ENCODE measurements at regions not wholly inside any gene's neighbourhood (a gene's known extent, or its start where the extent isn't known, plus 50 kb on each side); places are given as distances from the start of the nearest gene placed in this dataset.

DNA sequence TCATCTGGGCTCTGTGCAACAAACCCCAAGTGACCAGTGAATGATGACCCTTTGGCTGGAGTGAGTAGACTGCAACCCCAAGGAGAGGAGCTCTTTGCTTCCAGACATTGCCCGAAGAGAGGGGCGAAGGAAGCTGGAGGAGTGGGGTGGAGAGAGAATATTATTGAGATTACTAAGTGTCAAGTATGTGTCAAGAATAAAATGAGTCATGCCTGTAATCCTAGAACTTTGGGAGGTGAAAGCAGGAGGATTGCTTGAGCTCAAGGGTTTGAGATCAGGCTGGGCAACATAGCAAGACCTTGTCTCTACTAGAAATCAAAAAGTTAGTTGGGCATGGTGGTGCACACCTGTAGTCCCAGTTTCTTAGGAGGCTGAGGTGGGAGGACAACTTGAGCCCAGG lies 142.0 kb upstream of the CCL2 start:
- DNase-seq, result no peak

DNA sequence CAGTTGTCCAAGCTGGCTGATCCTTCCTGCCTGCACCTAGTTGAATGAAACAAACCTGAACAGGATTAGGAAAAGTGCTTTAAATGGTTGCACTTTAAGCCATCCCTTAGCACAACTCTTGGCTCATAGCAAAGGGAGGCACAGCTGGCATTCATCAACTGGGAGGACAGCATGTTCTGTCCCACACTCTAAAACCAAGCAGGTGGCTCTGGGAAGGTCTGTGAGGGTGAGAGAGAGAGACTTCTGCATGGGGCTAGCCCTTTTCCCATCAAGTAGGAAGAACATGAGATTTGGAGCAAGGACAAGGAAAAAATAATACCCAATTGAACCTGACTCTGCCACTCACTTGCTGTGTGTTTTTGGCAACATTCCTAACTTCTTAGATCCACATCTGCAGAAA lies 140.9 kb upstream of the CCL2 start:
- no peak for DNase-seq

DNA sequence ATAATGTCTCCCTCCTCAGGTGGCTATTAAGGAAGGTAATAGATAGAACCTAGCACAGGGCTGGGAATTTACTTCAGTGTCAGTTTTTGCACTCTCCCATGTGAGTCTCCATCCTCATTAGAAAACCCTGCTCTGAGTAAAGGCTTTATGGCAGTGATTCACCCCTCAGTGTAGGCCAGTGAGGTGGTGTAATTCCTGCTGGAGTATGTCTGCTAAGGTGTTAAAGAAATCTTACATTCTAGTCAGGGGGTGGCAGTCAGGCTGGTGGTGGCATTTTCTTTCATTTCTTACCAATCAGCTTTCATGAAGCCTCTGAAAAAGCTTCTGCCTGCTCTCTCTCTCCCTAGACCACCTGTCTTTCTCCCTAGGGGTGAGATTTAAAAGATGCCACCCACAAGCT lies 138.8 kb upstream of the CCL2 start:
- no peak for DNase-seq

DNA sequence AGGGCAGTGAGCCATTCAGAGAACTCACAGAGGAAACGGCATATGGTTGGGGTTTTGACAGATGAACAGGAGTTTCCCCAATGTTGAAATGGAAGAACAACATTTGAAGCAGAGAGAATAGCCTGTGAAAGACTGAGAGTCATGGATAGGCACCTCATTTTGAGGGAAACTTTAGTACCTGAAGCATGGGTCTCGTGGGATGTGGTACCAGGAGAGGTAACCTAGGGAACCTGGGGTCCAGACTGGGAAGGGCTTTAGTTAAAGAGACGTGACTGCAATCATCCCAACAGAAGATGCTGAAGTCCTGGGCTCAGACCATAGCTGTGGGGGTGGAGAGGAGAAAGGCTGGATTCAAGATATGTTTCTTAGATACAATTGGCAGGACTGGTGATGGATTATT lies 137.8 kb upstream of the CCL2 start:
- DNase-seq, result no peak

DNA sequence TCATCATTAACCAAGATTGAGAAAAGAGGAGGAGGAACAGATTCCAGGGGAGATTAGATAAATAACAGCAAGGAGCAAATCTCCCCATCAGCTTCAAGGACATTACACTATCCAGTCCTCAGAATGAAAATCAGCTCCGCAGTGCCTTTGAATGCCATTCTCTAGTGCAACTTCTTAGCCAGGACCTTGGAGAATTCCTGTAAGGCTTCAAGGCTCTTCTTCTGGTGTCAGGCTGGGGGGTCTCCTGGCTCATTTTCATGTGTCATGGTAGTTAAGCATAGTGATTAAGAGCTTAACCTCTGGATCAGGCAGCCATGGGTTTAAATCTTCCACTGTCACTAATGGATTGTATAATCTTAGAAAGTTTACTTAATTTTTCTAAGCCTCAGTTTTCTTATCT lies 137.3 kb upstream of the CCL2 start:
- DNase-seq, result no peak

DNA sequence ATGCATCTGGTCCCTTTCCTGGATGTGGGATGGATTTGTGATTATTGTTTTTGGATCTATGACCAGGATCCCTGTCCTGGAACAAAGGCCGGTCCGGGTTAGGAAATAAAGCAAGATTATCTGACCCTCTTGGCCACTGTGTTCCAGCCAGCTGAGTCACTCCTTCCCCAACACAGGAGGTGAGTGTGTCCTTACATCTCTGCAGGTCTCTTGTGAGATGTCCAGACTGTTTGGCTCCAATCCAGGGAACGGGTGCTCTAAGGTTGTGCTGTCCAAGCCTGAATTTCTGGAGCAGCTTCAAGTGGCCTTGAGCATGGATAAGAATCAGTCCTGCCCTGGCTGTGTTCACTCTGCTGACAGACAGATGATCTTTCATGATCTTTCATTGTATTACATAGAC lies 136.5 kb upstream of the CCL2 start:
- no peak for DNase-seq

DNA sequence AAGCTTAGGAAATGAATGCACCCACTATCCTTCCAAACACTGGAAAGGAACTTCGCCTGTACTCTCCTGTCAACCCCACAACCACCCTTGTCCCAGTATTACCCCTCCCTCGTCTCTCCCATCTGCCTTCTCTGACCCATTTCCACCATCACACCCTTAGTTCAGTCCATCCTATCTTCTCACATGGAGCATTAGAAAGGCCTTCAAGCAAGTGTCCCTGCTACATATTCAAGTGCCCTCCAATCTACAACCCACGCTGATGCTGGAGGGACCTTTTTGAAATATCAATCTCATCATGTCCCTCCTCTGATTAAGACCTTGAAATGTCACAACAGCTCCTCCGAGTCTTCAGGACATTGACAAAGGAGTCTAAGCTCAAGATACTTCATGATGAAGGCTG lies 133.8 kb upstream of the CCL2 start:
- DNase-seq, result no peak

DNA sequence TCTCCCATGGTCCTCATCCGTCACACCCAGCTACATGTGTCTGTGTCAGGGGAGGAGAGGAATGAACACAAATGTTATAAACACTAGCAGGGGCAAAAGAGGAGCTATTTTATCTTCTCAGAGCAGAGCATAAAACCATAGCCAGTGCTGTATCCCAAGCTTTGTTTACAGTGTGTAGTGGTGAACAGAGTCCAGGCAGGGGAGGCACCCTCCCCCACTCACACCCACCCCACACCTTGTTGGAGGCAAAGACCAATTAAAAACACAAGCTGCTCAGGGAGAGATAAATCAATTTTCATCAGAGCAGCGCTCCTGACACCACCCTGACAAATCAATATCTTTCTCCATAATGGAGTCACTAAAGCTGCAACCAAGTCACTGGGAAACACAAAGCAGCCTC lies 132.6 kb upstream of the CCL2 start:
- no peak for DNase-seq

DNA sequence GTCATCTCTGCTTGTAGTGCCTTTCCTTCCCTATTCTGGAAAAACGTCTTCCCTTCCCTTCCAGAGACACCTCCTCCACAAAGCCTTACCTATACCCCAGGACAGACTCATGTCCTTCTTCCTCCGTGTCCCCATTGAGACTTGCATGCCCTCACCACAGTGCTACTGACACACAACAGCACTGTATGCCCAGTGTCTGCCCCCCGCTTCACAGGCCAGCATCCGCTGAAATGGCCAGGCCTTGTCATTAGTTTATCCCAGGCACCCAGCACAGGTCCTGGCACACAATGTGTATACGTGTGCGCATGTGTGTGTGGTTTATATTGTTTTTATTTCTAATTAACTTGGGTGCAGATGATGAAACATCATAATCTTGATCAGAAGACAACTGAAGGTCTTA lies 130.1 kb upstream of the CCL2 start:
- no peak for DNase-seq

DNA sequence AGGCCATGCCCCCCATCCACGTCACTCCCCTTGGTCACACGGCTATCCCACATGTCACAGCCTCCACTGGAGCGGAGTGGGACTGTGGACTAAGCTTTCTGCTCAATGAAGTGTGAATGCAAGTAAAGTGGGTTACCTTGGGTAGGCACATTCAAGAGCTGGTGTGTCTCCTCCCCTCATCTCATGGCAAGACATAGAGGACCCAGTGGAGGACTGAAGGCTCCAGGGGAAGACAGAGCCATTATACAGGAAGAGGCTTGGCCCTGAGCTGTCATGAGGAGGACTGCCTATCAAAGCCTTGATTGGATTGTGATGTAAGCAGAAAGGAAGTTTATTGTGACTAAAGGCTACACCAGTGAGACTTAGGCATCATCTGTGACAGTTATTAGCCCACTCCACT lies 129.2 kb upstream of the CCL2 start:
- DNase-seq, result no peak

DNA sequence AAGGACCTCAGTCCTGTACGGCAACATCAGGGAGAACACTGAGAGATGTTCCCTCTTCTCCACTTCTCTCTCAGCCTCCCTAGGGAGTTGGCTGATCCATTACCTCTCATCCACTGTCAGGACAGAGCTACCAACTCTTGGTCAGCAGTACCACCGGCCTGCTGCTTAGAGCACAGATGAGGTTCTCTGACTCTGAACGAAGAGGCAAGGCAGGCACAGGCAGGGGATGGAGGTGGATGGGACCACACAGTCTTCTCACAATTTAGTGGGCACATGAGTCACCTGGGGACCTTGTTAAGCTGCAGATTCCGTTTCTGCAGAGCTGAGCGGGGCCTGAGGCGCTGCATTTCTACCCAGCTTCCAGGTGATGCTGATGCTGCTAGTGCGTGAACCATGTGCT lies 128.6 kb upstream of the CCL2 start:
- DNase-seq, result no peak

DNA sequence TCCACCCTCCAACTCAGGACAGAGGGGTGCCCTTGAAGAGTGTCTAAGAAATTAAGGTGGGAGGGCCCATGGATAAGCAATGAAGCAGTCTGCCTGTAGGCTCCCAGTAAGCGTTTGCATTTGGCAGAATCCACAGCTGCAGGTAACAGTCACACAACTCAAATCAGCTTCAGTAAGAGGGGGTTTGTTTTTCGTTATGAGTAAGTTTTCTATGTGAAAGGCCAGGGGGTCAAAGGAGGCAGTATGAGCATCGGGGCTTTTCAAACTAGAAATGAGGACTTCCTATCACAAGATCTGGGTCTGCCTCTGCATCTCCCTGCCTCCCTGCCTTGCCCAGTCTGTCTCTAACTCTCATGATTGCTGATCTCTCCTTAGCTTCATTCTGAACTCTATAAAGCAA lies 128.1 kb upstream of the CCL2 start:
- no peak for DNase-seq

DNA sequence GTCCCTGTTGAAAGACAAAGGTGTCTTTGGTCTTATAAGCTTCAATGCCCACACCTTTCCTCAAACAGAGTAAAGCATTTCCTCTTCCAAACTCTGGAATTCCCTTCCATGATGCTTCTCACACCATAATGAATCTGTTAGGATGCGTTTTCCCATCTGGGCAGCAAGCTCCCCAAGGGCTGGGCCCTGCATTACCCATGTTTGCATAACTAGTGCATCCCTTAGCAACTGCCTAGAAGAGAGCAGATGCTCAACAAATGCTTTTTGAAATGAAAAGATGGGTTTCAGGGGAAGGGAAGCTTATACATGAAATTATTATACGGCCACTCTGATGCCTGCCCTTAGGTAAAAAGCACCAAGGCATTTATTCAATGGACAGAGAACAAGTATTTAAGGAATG lies 124.5 kb upstream of the CCL2 start:
- DNase-seq, result no peak

DNA sequence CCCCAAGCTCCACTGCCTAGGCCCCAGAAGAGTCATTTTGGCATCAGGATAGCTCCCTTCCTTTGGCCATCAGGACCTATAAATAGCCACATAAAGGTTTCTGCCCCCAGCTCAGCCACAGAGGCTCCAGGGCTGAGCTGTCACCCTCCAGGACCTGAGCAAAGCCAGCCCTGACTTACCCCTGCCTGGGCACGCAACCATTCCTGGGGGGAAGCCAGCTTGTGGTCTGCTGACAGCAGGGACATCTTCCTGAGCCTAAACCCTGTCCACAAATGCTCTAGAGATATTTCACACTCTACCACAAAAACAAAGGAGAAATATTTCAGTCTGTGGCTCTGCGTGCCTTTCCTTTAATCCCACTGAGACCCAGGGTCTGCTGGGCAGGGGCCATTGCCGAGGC lies 123.7 kb upstream of the CCL2 start:
- no peak for DNase-seq

DNA sequence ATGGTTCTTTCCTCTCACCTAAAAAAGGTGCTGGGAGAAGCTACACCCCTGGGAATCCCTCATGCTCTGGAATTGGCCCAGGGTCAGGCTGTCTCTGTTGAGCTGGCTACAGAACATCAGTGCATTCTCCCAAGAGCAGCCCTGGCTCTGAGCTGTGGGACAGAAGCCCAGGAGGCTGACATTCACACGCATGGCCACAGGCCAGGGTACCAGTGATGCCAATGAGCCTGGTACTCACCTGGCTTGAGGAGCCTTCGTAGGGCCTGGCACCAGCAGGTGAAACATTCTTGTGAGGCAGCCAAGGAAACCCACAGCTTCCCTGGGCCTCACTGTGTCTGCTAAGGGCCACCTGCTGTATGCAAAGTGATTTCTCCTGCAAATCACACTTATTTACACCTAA lies 121.7 kb upstream of the CCL2 start:
- DNase-seq, result no peak

DNA sequence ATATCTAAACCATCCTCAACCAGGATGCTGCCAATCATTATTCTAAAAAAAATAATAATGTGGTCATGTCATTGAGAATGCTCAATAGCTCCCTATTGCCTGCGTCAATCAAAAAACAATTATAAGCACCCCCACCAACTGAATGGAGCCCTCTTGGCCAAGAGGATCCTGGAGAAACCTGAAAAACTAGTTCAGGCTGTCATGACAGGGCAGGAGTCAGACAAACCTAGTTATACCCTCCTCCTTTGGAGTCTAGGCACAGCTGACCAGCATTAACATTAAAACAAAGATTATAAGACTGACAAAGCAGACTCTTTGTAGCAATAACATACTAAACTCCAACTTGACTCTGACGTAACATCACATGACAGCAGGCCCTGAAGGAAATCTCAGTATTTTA lies 119.2 kb upstream of the CCL2 start:
- DNase-seq, result peak; percentile 13

DNA sequence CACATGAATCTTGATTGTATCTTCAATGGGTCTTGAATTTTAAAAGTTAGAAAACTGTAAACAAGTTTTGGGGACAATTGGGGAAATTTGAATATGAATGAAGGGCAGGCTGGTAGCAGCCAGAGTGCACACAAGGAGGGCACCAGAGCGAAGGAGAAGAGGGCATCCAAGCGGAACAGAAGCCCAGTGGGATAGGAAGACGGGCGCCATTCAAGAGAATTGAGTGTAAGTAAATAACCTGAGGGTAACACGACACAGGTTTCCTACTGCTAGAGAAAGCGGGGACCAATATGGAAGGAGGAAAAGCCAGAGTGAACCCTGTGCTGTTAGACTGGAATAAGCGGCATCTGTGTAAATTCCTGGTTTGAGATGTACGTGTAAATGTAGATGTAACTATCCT lies 115.1 kb upstream of the CCL2 start:
- DNase-seq, result no peak

DNA sequence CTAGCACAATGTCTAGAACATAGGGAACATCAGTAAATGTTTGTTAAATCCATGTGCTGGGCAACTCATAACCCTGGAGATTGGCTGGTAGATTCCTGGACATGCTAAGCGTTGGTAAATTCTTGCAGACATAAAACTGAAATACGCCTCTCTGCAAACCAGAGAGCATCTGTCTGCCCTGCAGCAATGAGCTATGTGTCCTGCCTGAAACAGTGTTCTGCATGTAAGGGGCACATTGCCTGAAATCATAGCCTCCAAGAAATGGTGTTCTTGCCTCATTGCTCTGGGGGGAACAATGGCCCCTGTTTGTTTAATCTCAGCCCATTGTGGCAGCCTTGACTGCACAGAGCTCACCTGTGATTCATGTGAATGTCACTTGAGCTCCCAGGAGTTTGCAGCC lies 113.5 kb upstream of the CCL2 start:
- no peak for DNase-seq

DNA sequence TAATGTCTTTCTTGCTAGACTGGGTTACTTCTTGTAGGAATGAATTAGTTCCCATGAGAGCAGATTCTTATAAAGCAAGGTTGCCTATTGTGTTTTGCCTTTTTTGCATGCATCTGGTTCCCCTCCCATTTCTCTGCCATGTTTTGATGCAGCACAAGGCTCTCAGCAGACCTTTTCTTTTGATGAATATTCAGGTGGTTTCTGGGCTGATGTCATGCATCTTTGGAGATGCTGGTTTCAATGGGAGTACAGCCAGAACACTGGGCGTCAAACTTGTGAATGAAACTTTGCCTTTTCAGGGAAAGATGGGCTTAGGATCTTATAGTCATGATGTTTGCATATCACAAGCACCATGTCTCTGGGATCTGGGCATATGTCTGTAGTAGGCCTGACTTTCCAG lies 111.7 kb upstream of the CCL2 start:
- DNase-seq, result no peak

DNA sequence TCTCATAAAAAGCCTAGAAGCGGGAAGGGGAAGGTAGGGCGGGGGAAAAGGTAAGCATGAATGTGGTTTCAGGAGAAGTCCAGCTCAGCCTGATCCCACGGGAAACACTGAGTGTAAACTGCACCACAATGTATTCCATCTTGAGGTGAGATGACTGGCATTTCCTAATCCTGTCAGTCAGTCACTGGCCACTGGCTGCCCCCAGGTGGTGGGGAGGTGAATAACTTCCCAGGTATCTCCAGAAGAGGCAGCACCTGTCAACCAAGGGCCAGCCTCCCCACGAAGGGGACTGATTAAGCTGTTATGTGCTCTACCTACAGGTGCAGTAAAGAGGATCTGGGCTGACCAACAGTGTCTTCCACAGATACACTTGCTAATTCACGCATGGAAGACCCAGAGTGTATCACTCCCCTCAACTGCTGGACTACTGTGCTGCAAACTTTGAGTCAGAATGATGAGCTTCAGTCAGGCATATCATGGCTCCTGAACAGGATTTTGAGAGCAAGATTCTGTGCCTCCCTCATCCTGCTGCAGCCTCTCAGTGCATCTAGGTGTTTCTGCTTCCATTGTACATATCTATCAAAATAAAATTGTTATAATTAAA lies 108.5 kb upstream of the CCL2 start:
- peak; percentile 50 for DNase-seq

DNA sequence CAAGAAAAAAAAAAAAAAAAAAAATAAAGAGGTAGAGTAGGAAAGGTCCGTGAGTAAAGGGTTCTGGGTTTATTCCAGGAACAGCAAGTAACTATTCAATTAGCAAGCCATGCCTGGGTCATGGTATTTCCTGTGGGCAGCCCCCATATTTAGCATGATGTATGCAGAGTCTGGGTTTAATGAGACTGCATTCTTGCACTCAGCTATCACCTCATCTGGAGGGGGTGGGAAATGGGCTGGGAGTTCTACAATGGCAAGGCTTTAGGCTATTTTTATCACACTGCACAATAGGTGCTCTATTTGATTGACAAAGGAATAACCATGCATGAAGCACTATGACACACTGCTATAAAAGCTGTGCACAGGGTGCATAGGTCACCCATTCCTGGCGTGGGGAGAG lies 104.0 kb upstream of the CCL2 start:
- no peak for DNase-seq

DNA sequence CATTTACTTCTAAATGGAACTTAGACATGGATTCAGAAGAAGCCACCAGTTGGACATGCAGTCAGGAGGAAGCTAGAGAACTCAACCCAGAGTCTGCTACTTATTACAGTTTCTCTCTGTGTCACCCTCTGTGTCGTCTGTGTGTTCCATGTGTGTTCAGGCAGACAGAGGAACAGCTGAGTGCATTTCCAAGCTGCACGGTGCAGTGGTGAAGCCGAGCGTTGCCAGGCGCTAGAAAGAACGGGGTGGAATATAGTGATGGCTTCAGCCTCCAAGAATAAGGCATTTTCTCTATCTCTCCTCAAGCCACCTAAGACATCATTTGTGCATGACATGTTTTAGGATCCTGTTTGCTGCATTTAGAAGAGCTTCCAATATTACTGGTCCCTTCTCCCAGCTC lies 101.1 kb upstream of the CCL2 start:
- DNase-seq, result no peak

DNA sequence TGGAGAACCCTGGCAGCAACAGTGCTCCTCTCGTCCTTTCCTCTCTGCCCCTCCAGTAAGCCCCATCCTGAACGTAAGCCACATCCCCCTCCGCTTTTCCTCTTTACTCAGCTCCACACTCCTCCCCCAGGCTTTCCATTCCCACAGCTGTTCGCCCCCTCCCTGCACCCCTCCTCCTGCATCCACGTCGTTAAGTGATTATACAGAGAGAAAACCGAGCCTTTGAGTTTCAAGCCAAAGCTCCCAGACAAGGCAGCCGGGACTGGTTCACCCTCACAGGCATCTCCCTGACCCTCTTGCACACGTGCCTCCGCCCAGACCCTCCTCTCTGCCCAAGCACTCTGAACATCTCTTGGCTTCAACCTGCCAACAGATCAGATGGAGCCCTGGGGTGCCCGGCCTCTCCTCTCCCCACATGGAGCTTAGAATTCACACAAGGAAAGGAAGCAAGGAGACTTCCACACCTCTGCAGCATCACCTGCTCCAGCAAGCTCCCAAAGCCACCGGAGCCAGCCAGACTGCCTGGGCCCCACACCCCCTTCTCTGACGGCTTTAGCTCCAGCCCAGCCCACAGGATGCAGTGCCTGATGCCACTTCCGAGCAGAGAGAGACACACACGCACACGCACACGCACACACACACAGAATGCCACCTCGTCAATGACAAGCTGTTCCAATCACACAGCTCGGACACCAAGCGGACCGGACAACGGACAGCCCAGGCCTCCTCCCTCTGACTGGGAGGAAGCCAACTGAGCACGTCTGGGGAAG lies 99.9 kb upstream of the CCL2 start:
- no peak for DNase-seq

DNA sequence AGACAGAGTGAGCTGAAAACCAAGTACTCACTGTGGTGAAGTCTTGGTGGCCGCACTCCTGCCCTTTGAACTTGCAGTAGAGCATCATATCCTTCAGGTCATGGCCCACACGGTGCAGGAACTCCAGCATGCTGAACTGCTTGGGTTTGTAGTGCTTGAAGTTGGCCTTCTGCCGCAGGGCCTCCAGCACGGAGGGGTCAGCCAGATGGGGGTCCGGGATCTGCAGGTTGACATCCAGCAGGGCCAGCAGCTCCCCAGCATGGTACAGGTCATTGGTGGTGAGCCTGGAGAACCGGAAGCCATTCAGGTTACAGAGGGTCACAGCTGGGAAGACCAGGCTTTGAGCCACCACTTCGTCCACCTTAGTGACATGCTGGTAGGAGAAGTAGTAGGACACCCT lies 99.1 kb upstream of the CCL2 start:
- no peak for DNase-seq

DNA sequence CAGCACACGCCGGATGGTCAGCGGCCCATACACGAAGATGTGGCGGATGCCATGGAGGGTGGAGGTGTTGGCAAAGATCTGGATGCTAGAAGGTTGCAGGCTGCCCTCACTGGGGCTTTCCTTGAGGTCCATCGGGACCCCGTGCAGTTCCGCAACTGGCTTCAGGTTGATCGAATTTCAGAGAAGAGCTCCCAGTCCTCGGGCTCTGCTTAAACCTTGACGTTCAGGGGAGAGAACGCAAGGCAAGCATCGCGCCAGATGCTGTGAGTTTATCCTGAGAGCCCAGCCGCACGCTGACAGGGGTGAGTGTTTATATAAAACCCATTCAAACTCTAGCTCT lies 98.7 kb upstream of the CCL2 start:
- no peak for DNase-seq
